ENCODE measurements at regions not wholly inside any gene's neighbourhood (a gene's known extent, or its start where the extent isn't known, plus 50 kb on each side); places are given as distances from the start of the nearest gene placed in this dataset.

- no peak overlapping the region for H3K27ac Mint-ChIP-seq
- H3K4me1 ChIP-seq (ENCODE audit: control insufficient read depth in 1 of 2, insufficient read depth in 2 of 2, low read length in 2 of 2) = no peaks in the 10 kb centered on the region
- H3K9me3 ChIP-seq (replicated peaks in 1 of 2; ENCODE audit: control insufficient read depth in 1 of 2, insufficient read depth in 1 of 2, low read length in 2 of 2) = no peaks in the 10 kb centered on the region
- no peak for TF ChIP-seq CTCF (IDR thresholded peaks at IDR 0.05)
- DNase-seq = no peak
- H3K9ac ChIP-seq (ENCODE audit: insufficient read depth, low read length, poor library complexity, severe bottlenecking) = no peak overlapping the region
- H2AFZ ChIP-seq (ENCODE audit: insufficient read depth, low read depth, low read length, poor library complexity, severe bottlenecking) = no peak overlapping the region
- no peak overlapping the region for H3K4me3 Mint-ChIP-seq
- H3K4me1 Mint-ChIP-seq = no peaks in the 10 kb centered on the region
- WGBS (ENCODE audit: insufficient coverage) = 97% methylated on average over 9 of the region's 12 CpGs
- no peak overlapping the region for H3K4me3 ChIP-seq (replicated peaks in 1 of 3; ENCODE audit: low read depth in 2 of 3, low read length in 3 of 3)
- H3K27ac ChIP-seq (ENCODE audit: low read depth in 1 of 2, low read length in 2 of 2) = no peak overlapping the region
- H3K4me2 ChIP-seq (replicated peaks; ENCODE audit: extremely low read depth, low read length, poor library complexity, severe bottlenecking) = no peak overlapping the region
- H3K9me3 Mint-ChIP-seq = peaks cover 0 to 12% (median 0%) of the 10 kb centered on the region in 7 donors
- peaks cover 0 to 16% of the 10 kb centered on the region in 2 donors for H3K27me3 ChIP-seq (ENCODE audit: control insufficient read depth in 2 of 2, insufficient read depth in 2 of 2, low read length in 2 of 2)
- no peaks in the 10 kb centered on the region for H4K20me1 ChIP-seq (ENCODE audit: insufficient read depth, low read length)
- peaks cover 0 to 13% (median 0%) of the 10 kb centered on the region in 3 donors for H3K27me3 Mint-ChIP-seq (ENCODE audit: low read depth in 3 of 3)
- no peaks in the 10 kb centered on the region for H3K79me2 ChIP-seq (ENCODE audit: insufficient read depth, low read length)
- intact Hi-C loops (cut with micrococcal nuclease) = no loop called here
- H3K36me3 ChIP-seq (replicated peaks in 1 of 2; ENCODE audit: control insufficient read depth in 1 of 2, insufficient read depth in 2 of 2, low read length in 2 of 2) = no peaks in the 10 kb centered on the region
- H3K36me3 Mint-ChIP-seq = no peaks in the 10 kb centered on the region
These were observed 96.4 kb upstream of the MED14 start for GRCh38 chrX:40831750-40832149.

GRCh38 chrX:40832723-40833122 lies 97.4 kb upstream of the MED14 start:
- Histone ChIP-seq H3K9ac (ENCODE audit: insufficient read depth, low read length, poor library complexity, severe bottlenecking) (no peak overlapping the region), H3K27ac (ENCODE audit: low read depth in 1 of 2, low read length in 2 of 2) (no peak overlapping the region), H3K9me3 (replicated peaks in 1 of 2; ENCODE audit: control insufficient read depth in 1 of 2, insufficient read depth in 1 of 2, low read length in 2 of 2) (no peaks in the 10 kb centered on the region), H4K20me1 (ENCODE audit: insufficient read depth, low read length) (no peaks in the 10 kb centered on the region), H3K79me2 (ENCODE audit: insufficient read depth, low read length) (no peaks in the 10 kb centered on the region), H2AFZ (ENCODE audit: insufficient read depth, low read depth, low read length, poor library complexity, severe bottlenecking) (no peak overlapping the region), H3K27me3 (ENCODE audit: control insufficient read depth in 2 of 2, insufficient read depth in 2 of 2, low read length in 2 of 2) (peaks cover 0 to 8% of the 10 kb centered on the region in 2 donors), H3K36me3 (replicated peaks in 1 of 2; ENCODE audit: control insufficient read depth in 1 of 2, insufficient read depth in 2 of 2, low read length in 2 of 2) (no peaks in the 10 kb centered on the region), H3K4me1 (ENCODE audit: control insufficient read depth in 1 of 2, insufficient read depth in 2 of 2, low read length in 2 of 2) (no peaks in the 10 kb centered on the region), H3K4me2 (replicated peaks; ENCODE audit: extremely low read depth, low read length, poor library complexity, severe bottlenecking) (no peak overlapping the region), H3K4me3 (replicated peaks in 1 of 3; ENCODE audit: low read depth in 2 of 3, low read length in 3 of 3) (no peak overlapping the region)
- TF ChIP-seq CTCF (IDR thresholded peaks at IDR 0.05) = no peak
- no peak for DNase-seq
- H3K4me3 Mint-ChIP-seq = no peak overlapping the region
- no peaks in the 10 kb centered on the region for H3K36me3 Mint-ChIP-seq
- WGBS (ENCODE audit: insufficient coverage) = 95% methylated on average over 31 of the region's 39 CpGs
- H3K9me3 Mint-ChIP-seq = peaks cover 0 to 12% (median 3%) of the 10 kb centered on the region in 7 donors
- peaks cover 0 to 16% (median 0%) of the 10 kb centered on the region in 3 donors for H3K27me3 Mint-ChIP-seq (ENCODE audit: low read depth in 3 of 3)
- intact Hi-C loops (cut with micrococcal nuclease) = no loop called here
- no peak overlapping the region for H3K27ac Mint-ChIP-seq
- H3K4me1 Mint-ChIP-seq = no peaks in the 10 kb centered on the region
